ENCODE measurements at regions not wholly inside any gene's neighbourhood (a gene's known extent, or its start where the extent isn't known, plus 50 kb on each side); places are given as distances from the start of the nearest gene placed in this dataset.

- DNase-seq, result peak; percentile 67 to 96 (median 93)
Observed at GRCh38 chr20:37598100-37598543, 70.4 kb upstream of the BLCAP start.

GRCh38 chr20:37596890-37597536, 69.3 kb upstream of the BLCAP start:
- peak in 1 of 3 experiments; percentile 50 for DNase-seq

GRCh38 chr20:37596168-37596567, 68.5 kb upstream of the BLCAP start:
- no peak for DNase-seq

- DNase-seq, result no peak
Observed at GRCh38 chr20:37593710-37594109, 66.0 kb upstream of the BLCAP start.

- DNase-seq, result no peak
Observed at GRCh38 chr20:37590938-37591490, 63.3 kb upstream of the BLCAP start.

- no peak for DNase-seq
Observed at GRCh38 chr20:37586078-37586477, 58.4 kb upstream of the BLCAP start.

- DNase-seq, result no peak
Observed at GRCh38 chr20:37584238-37584807, 56.6 kb upstream of the BLCAP start.

GRCh38 chr20:37581246-37581645, 53.6 kb upstream of the BLCAP start:
- no peak for DNase-seq

GRCh38 chr20:37580069-37580468, 52.4 kb upstream of the BLCAP start:
- no peak for DNase-seq

- peak in 1 of 3 experiments; percentile 71 for DNase-seq
Observed at GRCh38 chr20:37579106-37579505, 51.4 kb upstream of the BLCAP start.

GRCh38 chr20:37577981-37578380, 50.3 kb upstream of the BLCAP start:
- DNase-seq, result no peak
